LHCN-M2 (cell line): ENCODE measurements at regions not wholly inside any gene's neighbourhood (a gene's known extent, or its start where the extent isn't known, plus 50 kb on each side); places are given as distances from the start of the nearest gene placed in this dataset.
"Not testable (repeated sequence)": the region's sequence is repeated elsewhere in the genome, so short reads cannot be mapped to it uniquely, and the experiment has no call there.

Experiments
- DNase-seq: peaks from one replicate; pipeline ENCODE4 v3.0.0-alpha.2; 2012; ENCODE audit warnings: low read depth

GRCh38 chr7:138220321-138220720 lies 144.1 kb downstream of the AKR1D1 start:
- DNase-seq = not testable (repeated sequence)

- not testable (repeated sequence) for DNase-seq
These were observed 145.1 kb downstream of the AKR1D1 start for GRCh38 chr7:138221388-138221787.

- DNase-seq = no peak
These were observed 147.2 kb downstream of the AKR1D1 start for GRCh38 chr7:138223402-138223879.

- DNase-seq = peak; percentile 35
These were observed 149.8 kb downstream of the AKR1D1 start for GRCh38 chr7:138226001-138226476.

- no peak for DNase-seq
These were observed 150.6 kb downstream of the AKR1D1 start for GRCh38 chr7:138226745-138227279.

- DNase-seq = no peak
These were observed 151.9 kb downstream of the AKR1D1 start for GRCh38 chr7:138228119-138228518.

GRCh38 chr7:138228769-138229168 lies 152.5 kb downstream of the AKR1D1 start:
- DNase-seq = no peak

GRCh38 chr7:138233189-138233588 lies 156.9 kb downstream of the AKR1D1 start:
- no peak for DNase-seq

GRCh38 chr7:138235207-138235606 lies 158.9 kb downstream of the AKR1D1 start:
- DNase-seq = no peak

GRCh38 chr7:138237995-138238394 lies 161.7 kb downstream of the AKR1D1 start:
- no peak for DNase-seq

GRCh38 chr7:138238734-138239659 lies 162.7 kb downstream of the AKR1D1 start:
- DNase-seq = peak; percentile 15

GRCh38 chr7:138243430-138243829 lies 167.2 kb downstream of the AKR1D1 start:
- peak; percentile 13 for DNase-seq

GRCh38 chr7:138243836-138244235 lies 167.6 kb downstream of the AKR1D1 start:
- DNase-seq = no peak

- no peak for DNase-seq
These were observed 168.3 kb downstream of the AKR1D1 start for GRCh38 chr7:138244606-138245005.

GRCh38 chr7:138245216-138245615 lies 169.0 kb downstream of the AKR1D1 start:
- DNase-seq = no peak

- no peak for DNase-seq
These were observed 169.4 kb downstream of the AKR1D1 start for GRCh38 chr7:138245682-138246081.

GRCh38 chr7:138246428-138246827 lies 170.2 kb downstream of the AKR1D1 start:
- no peak for DNase-seq

- no peak for DNase-seq
These were observed 170.8 kb downstream of the AKR1D1 start for GRCh38 chr7:138247081-138247480.

- DNase-seq = no peak
These were observed 171.5 kb downstream of the AKR1D1 start for GRCh38 chr7:138247568-138248333.

GRCh38 chr7:138248609-138249008 lies 172.3 kb downstream of the AKR1D1 start:
- DNase-seq = no peak

- no peak for DNase-seq
These were observed 173.7 kb downstream of the AKR1D1 start for GRCh38 chr7:138249975-138250374.

- not testable (repeated sequence) for DNase-seq
These were observed 176.4 kb downstream of the AKR1D1 start for GRCh38 chr7:138252666-138253065.
